Thyroid gland (tissue), 4 donors: ENCODE measurements at regions not wholly inside any gene's neighbourhood (a gene's known extent, or its start where the extent isn't known, plus 50 kb on each side); places are given as distances from the start of the nearest gene placed in this dataset.

ENCODE experiments used
- POLR2A ChIP-seq, 2 donors: fragments of 450-650 bp; IDR thresholded peaks; one replicate each; pipeline ENCODE4 v1.6.1; 2017; ENCODE audit warnings: antibody characterized with exemption in 2 of 2, mild to moderate bottlenecking in 2 of 2, moderate library complexity in 1 of 2
- TF ChIP-seq, protein P1 (sequence below), 6 experiments: fragments of 200-600 bp in 3 of 6; fragments of 450-650 bp in 3 of 6; sonication (generic) in 3 of 6; IDR thresholded peaks; one replicate each; pipeline ENCODE4 v1.5.1; 2016 to 2019; ENCODE audit warnings: antibody characterized with exemption in 6 of 6, mild to moderate bottlenecking in 2 of 6, inconsistent platforms in 1 of 6, moderate library complexity in 1 of 6

DNA sequence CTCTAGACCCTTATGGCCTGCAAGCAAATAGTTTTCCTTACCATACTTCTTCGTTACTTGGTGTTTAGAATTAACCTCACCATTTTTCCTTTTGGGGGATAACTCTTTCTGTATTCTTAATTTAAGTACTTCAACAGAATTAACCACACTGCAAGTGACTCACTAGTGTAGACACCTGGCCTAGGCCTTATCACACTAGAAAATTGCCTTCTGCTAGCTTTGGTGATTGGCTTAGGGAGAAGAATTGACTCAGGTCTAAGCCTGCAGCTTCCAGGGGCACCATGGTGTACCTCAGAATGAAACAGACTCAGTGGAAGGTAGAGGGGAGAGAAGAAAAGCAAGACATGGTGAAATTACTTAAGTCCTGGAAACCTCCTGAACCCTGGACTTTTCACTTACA is 112.8 kb upstream of the HMHB1 start:
- no peak for TF ChIP-seq POLR2A (IDR thresholded peaks at IDR 0.05)
- TF ChIP-seq, protein P1, sequence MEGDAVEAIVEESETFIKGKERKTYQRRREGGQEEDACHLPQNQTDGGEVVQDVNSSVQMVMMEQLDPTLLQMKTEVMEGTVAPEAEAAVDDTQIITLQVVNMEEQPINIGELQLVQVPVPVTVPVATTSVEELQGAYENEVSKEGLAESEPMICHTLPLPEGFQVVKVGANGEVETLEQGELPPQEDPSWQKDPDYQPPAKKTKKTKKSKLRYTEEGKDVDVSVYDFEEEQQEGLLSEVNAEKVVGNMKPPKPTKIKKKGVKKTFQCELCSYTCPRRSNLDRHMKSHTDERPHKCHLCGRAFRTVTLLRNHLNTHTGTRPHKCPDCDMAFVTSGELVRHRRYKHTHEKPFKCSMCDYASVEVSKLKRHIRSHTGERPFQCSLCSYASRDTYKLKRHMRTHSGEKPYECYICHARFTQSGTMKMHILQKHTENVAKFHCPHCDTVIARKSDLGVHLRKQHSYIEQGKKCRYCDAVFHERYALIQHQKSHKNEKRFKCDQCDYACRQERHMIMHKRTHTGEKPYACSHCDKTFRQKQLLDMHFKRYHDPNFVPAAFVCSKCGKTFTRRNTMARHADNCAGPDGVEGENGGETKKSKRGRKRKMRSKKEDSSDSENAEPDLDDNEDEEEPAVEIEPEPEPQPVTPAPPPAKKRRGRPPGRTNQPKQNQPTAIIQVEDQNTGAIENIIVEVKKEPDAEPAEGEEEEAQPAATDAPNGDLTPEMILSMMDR (IDR thresholded peaks at IDR 0.05): no peak
